Gastrocnemius medialis (tissue), 4 donors: ENCODE measurements at regions not wholly inside any gene's neighbourhood (a gene's known extent, or its start where the extent isn't known, plus 50 kb on each side); places are given as distances from the start of the nearest gene placed in this dataset.

Source experiments
- ATAC-seq, 2 donors: fragments of 150-250 bp; one replicate each; pipeline ENCODE4 v1.9.1; 2016
- DNase-seq, 2 donors: peaks; one replicate each; pipeline ENCODE4 v3.0.0-alpha.2; 2019
- H3K27ac ChIP-seq, 4 donors: fragments of 200-600 bp; sonication (generic); 1 replicate in 1 of 4; 2 replicates in 3 of 4; pipeline ENCODE4 v1.5.1; 2016 to 2018; ENCODE audit warnings: mild to moderate bottlenecking in 2 of 4, moderate library complexity in 1 of 4
- H3K27me3 ChIP-seq, 3 donors: fragments of 200-600 bp; sonication (generic) in 2 of 3; 1 replicate in 1 of 3; 2 replicates in 2 of 3; pipeline versions ENCODE4 v1.5.1 to v1.6.0; 2016 to 2019; ENCODE audit warnings: mild to moderate bottlenecking in 1 of 3, moderate library complexity in 1 of 3
- H3K36me3 ChIP-seq, 2 donors: fragments of 200-600 bp; sonication (generic) in 1 of 2; one replicate each; pipeline ENCODE4 v1.5.1; 2017 to 2018
- H3K4me1 ChIP-seq, 2 donors: fragments of 200-600 bp; sonication (generic) in 1 of 2; one replicate each; pipeline ENCODE4 v1.5.1; 2016 to 2017; ENCODE audit warnings: mild to moderate bottlenecking in 2 of 2
- H3K4me3 ChIP-seq, 4 donors: fragments of 200-600 bp; sonication (generic) in 3 of 4; 1 replicate in 1 of 4; 2 replicates in 3 of 4; pipeline ENCODE4 v1.5.1; 2016 to 2019; ENCODE audit warnings: mild to moderate bottlenecking in 2 of 4
- H3K9me3 ChIP-seq, 3 donors: fragments of 200-600 bp; sonication (generic) in 2 of 3; 1 replicate in 1 of 3; 2 replicates in 2 of 3; pipeline ENCODE4 v1.5.1; 2016 to 2019
- CTCF ChIP-seq, 5 experiments: fragments of 450-650 bp in 3 of 5; fragments of 200-600 bp in 2 of 5; sonication (generic) in 2 of 5; IDR thresholded peaks in 4 of 5; conservative IDR thresholded peaks in 1 of 5; 1 replicate in 4 of 5; 2 replicates in 1 of 5; pipeline ENCODE4 v1.5.1; 2016 to 2019; ENCODE audit warnings: antibody characterized with exemption in 5 of 5, mild to moderate bottlenecking in 3 of 5, moderate library complexity in 3 of 5
- POLR2A ChIP-seq, 2 donors: fragments of 450-650 bp; IDR thresholded peaks; one replicate each; pipeline ENCODE4 v1.6.1; 2017; ENCODE audit warnings: antibody characterized with exemption in 2 of 2, mild to moderate bottlenecking in 2 of 2, moderate library complexity in 2 of 2
- in situ Hi-C, 4 donors: fragments of 200-750 bp; cut with MboI; loops; one replicate each; pipeline versions ENCODE4 v1.15.0 to v1.8.0; 2017; ENCODE audit warnings: low sequenced_read_pairs in 4 of 4
- intact Hi-C: fragments of 100-400 bp; cut with DNase I; formaldehyde crosslinking; loops from one replicate; pipeline ENCODE4 v1.15.1; 2023; ENCODE audit warnings: low total_unique reads

- Histone ChIP-seq H3K27ac (no peak overlapping the region), H3K4me1 (no peaks in the 10 kb centered on the region), H3K27me3 (no peaks in the 10 kb centered on the region), H3K36me3 (no peaks in the 10 kb centered on the region), H3K4me3 (no peak overlapping the region), H3K9me3 (no peaks in the 10 kb centered on the region)
- in situ Hi-C loops (no loop called here), intact Hi-C loops (no loop called here)
- TF ChIP-seq POLR2A (IDR thresholded peaks at IDR 0.05) (no peak), CTCF (IDR thresholded peaks at IDR 0.05 in 4 of 5, conservative IDR thresholded peaks at IDR 0.05 in 1 of 5) (no peak)
- DNase-seq (no peak), ATAC-seq (no peak)
These were observed 699.5 kb downstream of the CETN3 start for GRCh38 chr5:89710006-89710405.

- DNase-seq, result no peak
- ATAC-seq, result no peak
- Histone ChIP-seq H3K27ac (no peak overlapping the region), H3K9me3 (no peaks in the 10 kb centered on the region), H3K4me1 (no peaks in the 10 kb centered on the region), H3K4me3 (no peak overlapping the region), H3K36me3 (no peaks in the 10 kb centered on the region), H3K27me3 (no peaks in the 10 kb centered on the region)
- TF ChIP-seq POLR2A (IDR thresholded peaks at IDR 0.05), result no peak
- TF ChIP-seq CTCF (IDR thresholded peaks at IDR 0.05 in 4 of 5, conservative IDR thresholded peaks at IDR 0.05 in 1 of 5), result no peak
- in situ Hi-C loops (no loop called here), intact Hi-C loops (no loop called here)
These were observed 701.7 kb downstream of the CETN3 start for GRCh38 chr5:89707891-89708290.

GRCh38 chr5:89706731-89707130 is 702.8 kb downstream of the CETN3 start:
- in situ Hi-C loops (no loop called here), intact Hi-C loops (no loop called here)
- H3K4me1 ChIP-seq, result no peaks in the 10 kb centered on the region
- no peak for TF ChIP-seq CTCF (IDR thresholded peaks at IDR 0.05 in 4 of 5, conservative IDR thresholded peaks at IDR 0.05 in 1 of 5)
- TF ChIP-seq POLR2A (IDR thresholded peaks at IDR 0.05), result no peak
- no peaks in the 10 kb centered on the region for H3K9me3 ChIP-seq
- no peaks in the 10 kb centered on the region for H3K36me3 ChIP-seq
- H3K27me3 ChIP-seq, result no peaks in the 10 kb centered on the region
- H3K4me3 ChIP-seq, result no peak overlapping the region
- no peak for ATAC-seq
- no peak overlapping the region for H3K27ac ChIP-seq
- no peak for DNase-seq

GRCh38 chr5:89703817-89704216 is 705.7 kb downstream of the CETN3 start:
- no peaks in the 10 kb centered on the region for H3K27me3 ChIP-seq
- no peaks in the 10 kb centered on the region for H3K4me1 ChIP-seq
- no peaks in the 10 kb centered on the region for H3K9me3 ChIP-seq
- H3K36me3 ChIP-seq, result no peaks in the 10 kb centered on the region
- no peak overlapping the region for H3K27ac ChIP-seq
- ATAC-seq (no peak), DNase-seq (no peak)
- in situ Hi-C loops, result no loop called here
- intact Hi-C loops, result no loop called here
- no peak overlapping the region for H3K4me3 ChIP-seq
- TF ChIP-seq POLR2A (IDR thresholded peaks at IDR 0.05), result no peak
- TF ChIP-seq CTCF (IDR thresholded peaks at IDR 0.05 in 4 of 5, conservative IDR thresholded peaks at IDR 0.05 in 1 of 5), result no peak

- intact Hi-C loops (no loop called here), in situ Hi-C loops (no loop called here)
- no peaks in the 10 kb centered on the region for H3K36me3 ChIP-seq
- H3K4me3 ChIP-seq, result no peak overlapping the region
- no peaks in the 10 kb centered on the region for H3K27me3 ChIP-seq
- ATAC-seq (no peak), DNase-seq (no peak)
- H3K9me3 ChIP-seq, result no peaks in the 10 kb centered on the region
- no peak overlapping the region for H3K27ac ChIP-seq
- H3K4me1 ChIP-seq, result no peaks in the 10 kb centered on the region
- TF ChIP-seq POLR2A (IDR thresholded peaks at IDR 0.05) (no peak), CTCF (IDR thresholded peaks at IDR 0.05 in 4 of 5, conservative IDR thresholded peaks at IDR 0.05 in 1 of 5) (no peak)
These were observed 711.5 kb downstream of the CETN3 start for GRCh38 chr5:89698028-89698427.
